ENCODE measurements at regions not wholly inside any gene's neighbourhood (a gene's known extent, or its start where the extent isn't known, plus 50 kb on each side); places are given as distances from the start of the nearest gene placed in this dataset.

- H3K79me2 ChIP-seq (ENCODE audit: insufficient read depth, low read length), result no peaks in the 10 kb centered on the region
- no peak overlapping the region for H4K5ac ChIP-seq (ENCODE audit: insufficient read length, low read depth, low read length)
- H2BK12ac ChIP-seq (ENCODE audit: insufficient read length, low read depth, low read length), result no peak overlapping the region
- H3K23me2 ChIP-seq (ENCODE audit: insufficient read length, low read depth, low read length, poor library complexity, severe bottlenecking), result no peaks in the 10 kb centered on the region
- H3T11ph ChIP-seq (ENCODE audit: low read length), result no peak overlapping the region
- H4K20me1 ChIP-seq (ENCODE audit: control insufficient read depth, insufficient read depth, insufficient read length), result no peaks in the 10 kb centered on the region
- H3K18ac ChIP-seq (ENCODE audit: insufficient read length, low read depth, low read length), result no peak overlapping the region
- no peaks in the 10 kb centered on the region for H3K27me3 ChIP-seq (ENCODE audit: insufficient read depth, low read length)
- Mint-ChIP-seq H3K36me3 (ENCODE audit: insufficient read depth in 1 of 3, low read depth in 3 of 3) (no peaks in the 10 kb centered on the region), H3K4me1 (0 out of 4 replicates have a peak, but pooled peaks cover 0 to 3% of the 10 kb centered on the region in 2 experiments), H3K27me3 (ENCODE audit: low read depth) (no peaks in the 10 kb centered on the region), H3K9me3 (no peaks in the 10 kb centered on the region), H3K27ac (no peak overlapping the region), H3K4me3 (no peak overlapping the region)
- H3K4me2 ChIP-seq (ENCODE audit: insufficient read depth, insufficient read length, low read length), result no peak overlapping the region
- H3K79me1 ChIP-seq (ENCODE audit: insufficient read depth, low read depth, low read length, poor library complexity, severe bottlenecking), result no peaks in the 10 kb centered on the region
- TF ChIP-seq CTCF (conservative IDR thresholded peaks at IDR 0.05), result no peak
- no peaks in the 10 kb centered on the region for H3K4me1 ChIP-seq (ENCODE audit: insufficient read depth, low read length)
- no CpG with 5 or more reads among the region's 3 CpGs for WGBS (ENCODE audit: extremely low coverage, insufficient read length, low lambda C conversion rate)
- no peak overlapping the region for H4K91ac ChIP-seq (ENCODE audit: insufficient read length, low read depth, low read length)
- no peak overlapping the region for H3K4ac ChIP-seq (ENCODE audit: low read depth, low read length)
- H3K23ac ChIP-seq (ENCODE audit: insufficient read length, low read depth, low read length), result no peak overlapping the region
- H3K9ac ChIP-seq (ENCODE audit: extremely low read depth, insufficient read length, low read length), result no peak overlapping the region
- H2BK5ac ChIP-seq (ENCODE audit: insufficient read length, low read length), result no peak overlapping the region
- H2AFZ ChIP-seq (ENCODE audit: low read length), result no peak overlapping the region
- DNase-seq, result no peak
- H2AK5ac ChIP-seq (ENCODE audit: insufficient read length, low read length), result no peak overlapping the region
- no peak overlapping the region for H2BK15ac ChIP-seq (ENCODE audit: low read depth, low read length)
- H2BK20ac ChIP-seq (ENCODE audit: low read depth, low read length, poor library complexity, severe bottlenecking), result no peak overlapping the region
- no peak overlapping the region for H4K8ac ChIP-seq (replicated peaks; ENCODE audit: insufficient read length, low read depth, low read length)
- no peak overlapping the region for H3K14ac ChIP-seq (ENCODE audit: insufficient read depth, low read length)
- no peak overlapping the region for H2BK120ac ChIP-seq (ENCODE audit: low read depth, low read length, poor library complexity, severe bottlenecking)
- no peaks in the 10 kb centered on the region for H3K9me3 ChIP-seq (ENCODE audit: control insufficient read depth, low read depth, low read length)
- H3K56ac ChIP-seq (ENCODE audit: insufficient read length, low read depth, low read length), result no peak overlapping the region
- H3K27ac ChIP-seq (ENCODE audit: insufficient read length, low read depth, low read length), result no peak overlapping the region
Observed at GRCh38 chr1:172979828-172980227, 70.9 kb downstream of the TNFSF18 start.

Data from H9 (cell line).